HepG2 (cell line): ENCODE measurements at regions not wholly inside any gene's neighbourhood (a gene's known extent, or its start where the extent isn't known, plus 50 kb on each side); places are given as distances from the start of the nearest gene placed in this dataset.

Experiments
- ATAC-seq: fragments of 200-7000 bp; cut with Tn5 transposase; 3 replicates; pipeline ENCODE4 v1.9.1; 2020; ENCODE audit warnings: mild to moderate bottlenecking, moderate library complexity
- BruUV-seq: library from RNA; stranded (reverse); fragments of 400-500 nt; replicated peaks from 2 replicates; lab custom pipeline; 2021; lab: Mats Ljungman, UMichigan
- CTCF ChIA-PET: fragments of 300-600 bp; formaldehyde crosslinking; extraction: SDS; loops from one replicate; lab custom pipeline; 2021; ENCODE audit warnings: low total read pairs, inconsistent platforms, low intra/inter-chr PET ratio; lab: Yijun Ruan, JAX
- POLR2A ChIA-PET: fragments of 350-600 bp; sonication (Branson Sonifier 250); formaldehyde crosslinking; loops from one replicate; lab custom pipeline; 2020; ENCODE audit warnings: antibody characterized with exemption, inconsistent platforms; lab: Yijun Ruan, JAX
- DNase-seq: peaks from one replicate; pipeline ENCODE4 v3.0.0-alpha.2; 2015; ENCODE audit warnings: low spot score
- FAIRE-seq: peaks from 3 replicates; lab custom pipeline; 2011; peaks lifted over from hg19 to GRCh38; lab: Jason Lieb, UNC
- H2AFZ ChIP-seq: one replicate; pipeline ENCODE4 v1.6.1; 2011; ENCODE audit warnings: low read length, inconsistent platforms
- H3K27ac ChIP-seq: fragments of 300-600 bp; 3 replicates; pipeline ENCODE4 v1.8.0; 2011; ENCODE audit warnings: mixed run types, mild to moderate bottlenecking, mixed read lengths, low read length, inconsistent platforms; ENCODE audit not compliant: insufficient read depth; ENCODE audit errors: extremely low read length
- H3K27me3 ChIP-seq, 2 experiments: fragments of 200-600 bp in 1 of 2; 2 replicates in 1 of 2; 3 replicates in 1 of 2; pipeline versions ENCODE4 v1.6.0 to v1.8.0; 2011; ENCODE audit warnings: low read length in 2 of 2, mild to moderate bottlenecking in 2 of 2, moderate library complexity in 2 of 2, inconsistent platforms in 1 of 2; ENCODE audit not compliant: insufficient read depth in 2 of 2, control insufficient read depth in 1 of 2
- H3K36me3 ChIP-seq, 2 experiments: fragments of 200-600 bp in 1 of 2; replicated peaks in 1 of 2; 2 replicates in 1 of 2; 3 replicates in 1 of 2; pipeline versions ENCODE4 v1.5.1 to v1.8.0; 2011; ENCODE audit warnings: low read length in 2 of 2, inconsistent platforms in 1 of 2; ENCODE audit not compliant: insufficient read depth in 2 of 2, control insufficient read depth in 1 of 2
- H3K4me1 ChIP-seq: 2 replicates; pipeline ENCODE4 v1.5.1; 2012; ENCODE audit warnings: low read length, inconsistent platforms; ENCODE audit not compliant: insufficient read depth
- H3K4me2 ChIP-seq: 2 replicates; pipeline ENCODE4 v1.6.0; 2011; ENCODE audit warnings: low read depth, low read length, inconsistent platforms
- H3K4me3 ChIP-seq, 3 experiments: fragments of 200-600 bp in 1 of 3; sonication (generic), shearing (Covaris generic) in 1 of 3; replicated peaks in 1 of 3; 2 replicates each; pipeline ENCODE4 v1.5.1; 2011 to 2016; ENCODE audit warnings: low read length in 3 of 3, inconsistent platforms in 2 of 3, low read depth in 2 of 3, mild to moderate bottlenecking in 2 of 3, control low read depth in 1 of 3, mixed read lengths in 1 of 3; ENCODE audit not compliant: insufficient read depth in 1 of 3
- H3K79me2 ChIP-seq: one replicate; pipeline ENCODE4 v1.6.1; 2011; ENCODE audit warnings: low read length, inconsistent platforms; ENCODE audit not compliant: insufficient read depth
- H3K9ac ChIP-seq: 2 replicates; pipeline ENCODE4 v1.6.0; 2011; ENCODE audit warnings: mild to moderate bottlenecking, low read depth, low read length, inconsistent platforms; ENCODE audit not compliant: insufficient read depth
- H3K9me3 ChIP-seq: 2 replicates; pipeline ENCODE4 v1.5.1; 2012; ENCODE audit warnings: mild to moderate bottlenecking, low read length
- H4K20me1 ChIP-seq: 2 replicates; pipeline ENCODE4 v1.6.0; 2011; ENCODE audit warnings: inconsistent platforms, mild to moderate bottlenecking, low read length, moderate library complexity; ENCODE audit not compliant: insufficient read depth
- MAFF ChIP-seq: IDR thresholded peaks from 2 replicates; pipeline ENCODE4 v1.6.1; 2011; ENCODE audit warnings: low read depth, low read length, improper control_type of control experiment
- MAFK ChIP-seq, 2 experiments: IDR thresholded peaks in 1 of 2; conservative IDR thresholded peaks in 1 of 2; 2 replicates each; pipeline ENCODE4 v1.6.1; 2011; ENCODE audit warnings: improper control_type of control experiment in 2 of 2, low read length in 2 of 2
- POLR2AphosphoS5 ChIP-seq: IDR thresholded peaks from 2 replicates; pipeline ENCODE4 v1.6.1; 2012; ENCODE audit warnings: low read depth, low read length
- ZBTB7A ChIP-seq: sonication (generic); formaldehyde crosslinking; IDR thresholded peaks from 2 replicates; pipeline ENCODE4 v1.8.0; 2022; ENCODE audit warnings: mild to moderate bottlenecking, missing genetic modification reagents
- ZNF616 ChIP-seq: sonication (generic); formaldehyde crosslinking; IDR thresholded peaks from 2 replicates; pipeline ENCODE4 v1.5.0; 2020; ENCODE audit warnings: low read depth, mild to moderate bottlenecking, missing genetic modification reagents
- ZNF644 ChIP-seq: IDR thresholded peaks from 2 replicates; pipeline ENCODE4 v1.6.1; 2016; ENCODE audit warnings: low read depth
- ZNF772 ChIP-seq: sonication (generic); formaldehyde crosslinking; IDR thresholded peaks from 2 replicates; pipeline ENCODE4 v1.5.0; 2020; ENCODE audit warnings: mild to moderate bottlenecking, missing genetic modification reagents
- ZNF816 ChIP-seq: sonication (generic); formaldehyde crosslinking; IDR thresholded peaks from 2 replicates; pipeline ENCODE4 v1.8.0; 2022; ENCODE audit warnings: missing genetic modification reagents, mild to moderate bottlenecking, borderline replicate concordance
- WGBS: methylation state at CpG from one replicate; pipeline ENCODE4 v1.1.6; 2017; ENCODE audit warnings: low lambda C conversion rate; 5-methylcytosine and 5-hydroxymethylcytosine counted together
- in situ Hi-C: cut with HindIII; loops from 2 replicates; pipeline ENCODE4 v1.10.0; 2017; ENCODE audit warnings: low pct_unique_long_range_greater_than_20kb; ENCODE audit not compliant: extremely low pct_ligation_motif_present
- intact Hi-C: fragments of 100-400 bp; cut with micrococcal nuclease; formaldehyde crosslinking; loops from one replicate; pipeline ENCODE4 v1.10.0; 2022; ENCODE audit not compliant: unreplicated experiment
- TF ChIP-seq, protein P1 (sequence below): IDR thresholded peaks from 2 replicates; pipeline ENCODE4 v1.6.1; 2012; ENCODE audit warnings: low read depth, low read length, improper control_type of control experiment
- TF ChIP-seq, protein P2 (sequence below): fragments of 450-650 bp; IDR thresholded peaks from 2 replicates; pipeline ENCODE4 v1.6.1; 2017
- TF ChIP-seq, protein P3 (sequence below): sonication (generic); formaldehyde crosslinking; IDR thresholded peaks from 2 replicates; pipeline ENCODE4 v1.4.0; 2020; ENCODE audit warnings: missing genetic modification reagents, borderline replicate concordance

DNA sequence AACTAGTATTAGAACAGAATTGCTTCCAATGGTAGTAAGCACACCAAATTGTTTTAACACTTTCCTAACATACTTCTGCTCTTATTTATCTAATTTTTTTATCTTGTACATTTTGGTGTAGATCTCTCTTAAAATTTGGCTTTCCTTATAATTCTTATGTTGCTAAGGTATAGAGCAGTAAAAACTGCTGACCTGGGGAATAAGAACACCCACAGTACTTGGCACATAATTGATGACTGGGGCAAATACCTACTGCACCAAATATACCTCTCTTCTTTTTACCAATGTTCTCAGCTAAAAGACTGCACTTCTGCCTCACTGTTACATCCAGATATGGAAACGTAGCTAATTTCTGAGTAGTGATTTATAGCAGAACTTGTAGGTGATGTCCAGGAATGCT is 642.2 kb downstream of the LIG4 start:
- no peak overlapping the region for H2AFZ ChIP-seq
- H3K27me3 ChIP-seq = no peaks in the 10 kb centered on the region
- ChIA-PET POLR2A (no interaction called here), CTCF (no interaction called here)
- H3K9ac ChIP-seq = no peak overlapping the region
- H3K4me1 ChIP-seq = no peaks in the 10 kb centered on the region
- no peak overlapping the region for H3K4me2 ChIP-seq
- DNase-seq (no peak), FAIRE-seq (no peak), ATAC-seq (no peak)
- H3K36me3 ChIP-seq = no peaks in the 10 kb centered on the region
- H3K79me2 ChIP-seq = no peaks in the 10 kb centered on the region
- no peaks in the 10 kb centered on the region for H4K20me1 ChIP-seq
- H3K27ac ChIP-seq = no peak overlapping the region
- H3K9me3 ChIP-seq = peaks cover 4% of the 10 kb centered on the region; the same call in 1 of the 2 replicates
- intact Hi-C loops (no loop called here), in situ Hi-C loops (no loop called here)
- TF ChIP-seq POLR2AphosphoS5 (no peak), ZNF644 (CRISPR knock-in tag) (no peak), ZNF772 (CRISPR knock-in tag) (no peak), ZNF816 (no peak), ZBTB7A (CRISPR knock-in tag) (no peak), ZNF616 (CRISPR knock-in tag) (no peak), MAFK (conservative IDR thresholded peaks at IDR 0.05 in 1 of 2, IDR thresholded peaks at IDR 0.05 in 1 of 2; ENCODE audit: low read length in 2 of 2) (peak; percentile 60 to 76), MAFF (peak; percentile 59)
- TF ChIP-seq, protein P1, sequence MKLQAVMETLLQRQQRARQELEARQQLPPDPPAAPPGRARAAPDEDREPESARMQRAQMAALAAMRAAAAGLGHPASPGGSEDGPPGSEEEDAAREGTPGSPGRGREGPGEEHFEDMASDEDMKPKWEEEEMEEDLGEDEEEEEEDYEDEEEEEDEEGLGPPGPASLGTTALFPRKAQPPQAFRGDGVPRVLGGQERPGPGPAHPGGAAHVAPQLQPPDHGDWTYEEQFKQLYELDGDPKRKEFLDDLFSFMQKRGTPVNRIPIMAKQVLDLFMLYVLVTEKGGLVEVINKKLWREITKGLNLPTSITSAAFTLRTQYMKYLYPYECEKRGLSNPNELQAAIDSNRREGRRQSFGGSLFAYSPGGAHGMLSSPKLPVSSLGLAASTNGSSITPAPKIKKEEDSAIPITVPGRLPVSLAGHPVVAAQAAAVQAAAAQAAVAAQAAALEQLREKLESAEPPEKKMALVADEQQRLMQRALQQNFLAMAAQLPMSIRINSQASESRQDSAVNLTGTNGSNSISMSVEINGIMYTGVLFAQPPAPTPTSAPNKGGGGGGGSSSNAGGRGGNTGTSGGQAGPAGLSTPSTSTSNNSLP = no peak
- TF ChIP-seq, protein P2, sequence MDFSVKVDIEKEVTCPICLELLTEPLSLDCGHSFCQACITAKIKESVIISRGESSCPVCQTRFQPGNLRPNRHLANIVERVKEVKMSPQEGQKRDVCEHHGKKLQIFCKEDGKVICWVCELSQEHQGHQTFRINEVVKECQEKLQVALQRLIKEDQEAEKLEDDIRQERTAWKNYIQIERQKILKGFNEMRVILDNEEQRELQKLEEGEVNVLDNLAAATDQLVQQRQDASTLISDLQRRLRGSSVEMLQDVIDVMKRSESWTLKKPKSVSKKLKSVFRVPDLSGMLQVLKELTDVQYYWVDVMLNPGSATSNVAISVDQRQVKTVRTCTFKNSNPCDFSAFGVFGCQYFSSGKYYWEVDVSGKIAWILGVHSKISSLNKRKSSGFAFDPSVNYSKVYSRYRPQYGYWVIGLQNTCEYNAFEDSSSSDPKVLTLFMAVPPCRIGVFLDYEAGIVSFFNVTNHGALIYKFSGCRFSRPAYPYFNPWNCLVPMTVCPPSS = no peak
- TF ChIP-seq, protein P3, sequence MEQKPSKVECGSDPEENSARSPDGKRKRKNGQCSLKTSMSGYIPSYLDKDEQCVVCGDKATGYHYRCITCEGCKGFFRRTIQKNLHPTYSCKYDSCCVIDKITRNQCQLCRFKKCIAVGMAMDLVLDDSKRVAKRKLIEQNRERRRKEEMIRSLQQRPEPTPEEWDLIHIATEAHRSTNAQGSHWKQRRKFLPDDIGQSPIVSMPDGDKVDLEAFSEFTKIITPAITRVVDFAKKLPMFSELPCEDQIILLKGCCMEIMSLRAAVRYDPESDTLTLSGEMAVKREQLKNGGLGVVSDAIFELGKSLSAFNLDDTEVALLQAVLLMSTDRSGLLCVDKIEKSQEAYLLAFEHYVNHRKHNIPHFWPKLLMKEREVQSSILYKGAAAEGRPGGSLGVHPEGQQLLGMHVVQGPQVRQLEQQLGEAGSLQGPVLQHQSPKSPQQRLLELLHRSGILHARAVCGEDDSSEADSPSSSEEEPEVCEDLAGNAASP (CRISPR knock-in tag) = no peak
- BruUV-seq = no TSS peak
- 0% methylated on average over 1 of the region's 1 CpG for WGBS
- no peak overlapping the region for H3K4me3 ChIP-seq
